ENCODE measurements at regions not wholly inside any gene's neighbourhood (a gene's known extent, or its start where the extent isn't known, plus 50 kb on each side); places are given as distances from the start of the nearest gene placed in this dataset.

- H3K9ac ChIP-seq (ENCODE audit: low read depth, low read length), result no peak overlapping the region
- H4K20me1 ChIP-seq (ENCODE audit: insufficient read depth, low read length), result no peaks in the 10 kb centered on the region
- H3K4me2 ChIP-seq (ENCODE audit: insufficient read depth, low read length), result no peak overlapping the region
- DNase-seq (no peak), ATAC-seq (ENCODE audit: insufficient read depth, low read depth) (no peak)
- H3K27ac ChIP-seq (ENCODE audit: low read length), result no peak overlapping the region
- H3K79me2 ChIP-seq (ENCODE audit: insufficient read depth, low read length), result no peaks in the 10 kb centered on the region
- no peaks in the 10 kb centered on the region for H3K9me3 ChIP-seq (ENCODE audit: insufficient read depth, low read length, severe bottlenecking)
- no peak overlapping the region for H2AFZ ChIP-seq (ENCODE audit: low read depth, low read length)
- H3K27me3 ChIP-seq (ENCODE audit: insufficient read depth, low read length, poor library complexity), result no peaks in the 10 kb centered on the region
- H3K36me3 ChIP-seq (ENCODE audit: insufficient read depth, low read length), result no peaks in the 10 kb centered on the region
- no peak for TF ChIP-seq CTCF (IDR thresholded peaks at IDR 0.05; ENCODE audit: borderline replicate concordance, extremely low read depth, low read length, poor library complexity, severe bottlenecking)
- TF ChIP-seq EZH2 (IDR thresholded peaks at IDR 0.05; ENCODE audit: borderline replicate concordance, low read depth, low read length, severe bottlenecking), result no peak
- no peak overlapping the region for H3K4me3 ChIP-seq (ENCODE audit: low read depth in 1 of 2, low read length in 2 of 2)
- H3K4me1 ChIP-seq (ENCODE audit: insufficient read depth, low read length), result no peaks in the 10 kb centered on the region
These were observed 311.5 kb downstream of the RFC3 start for GRCh38 chr13:34129436-34129835.

- Histone ChIP-seq H3K9me3 (ENCODE audit: insufficient read depth, low read length, severe bottlenecking) (no peaks in the 10 kb centered on the region), H3K4me1 (ENCODE audit: insufficient read depth, low read length) (no peaks in the 10 kb centered on the region), H3K36me3 (ENCODE audit: insufficient read depth, low read length) (no peaks in the 10 kb centered on the region), H3K27me3 (ENCODE audit: insufficient read depth, low read length, poor library complexity) (no peaks in the 10 kb centered on the region), H2AFZ (ENCODE audit: low read depth, low read length) (no peak overlapping the region), H3K27ac (ENCODE audit: low read length) (no peak overlapping the region), H3K79me2 (ENCODE audit: insufficient read depth, low read length) (no peaks in the 10 kb centered on the region), H4K20me1 (ENCODE audit: insufficient read depth, low read length) (no peaks in the 10 kb centered on the region), H3K4me3 (ENCODE audit: low read depth in 1 of 2, low read length in 2 of 2) (no peak overlapping the region), H3K4me2 (ENCODE audit: insufficient read depth, low read length) (no peak overlapping the region), H3K9ac (ENCODE audit: low read depth, low read length) (no peak overlapping the region)
- no peak for ATAC-seq (ENCODE audit: insufficient read depth, low read depth)
- no peak for TF ChIP-seq EZH2 (IDR thresholded peaks at IDR 0.05; ENCODE audit: borderline replicate concordance, low read depth, low read length, severe bottlenecking)
- no peak for TF ChIP-seq CTCF (IDR thresholded peaks at IDR 0.05; ENCODE audit: borderline replicate concordance, extremely low read depth, low read length, poor library complexity, severe bottlenecking)
- DNase-seq, result no peak
These were observed 319.3 kb downstream of the RFC3 start for GRCh38 chr13:34137200-34137599.

- Histone ChIP-seq H3K27ac (ENCODE audit: low read length) (no peak overlapping the region), H3K27me3 (ENCODE audit: insufficient read depth, low read length, poor library complexity) (no peaks in the 10 kb centered on the region), H4K20me1 (ENCODE audit: insufficient read depth, low read length) (no peaks in the 10 kb centered on the region), H3K9ac (ENCODE audit: low read depth, low read length) (no peak overlapping the region), H3K36me3 (ENCODE audit: insufficient read depth, low read length) (no peaks in the 10 kb centered on the region), H3K4me3 (ENCODE audit: low read depth in 1 of 2, low read length in 2 of 2) (no peak overlapping the region), H3K4me2 (ENCODE audit: insufficient read depth, low read length) (no peak overlapping the region), H3K9me3 (ENCODE audit: insufficient read depth, low read length, severe bottlenecking) (no peaks in the 10 kb centered on the region), H3K79me2 (ENCODE audit: insufficient read depth, low read length) (no peaks in the 10 kb centered on the region), H3K4me1 (ENCODE audit: insufficient read depth, low read length) (no peaks in the 10 kb centered on the region), H2AFZ (ENCODE audit: low read depth, low read length) (no peak overlapping the region)
- no peak for TF ChIP-seq EZH2 (IDR thresholded peaks at IDR 0.05; ENCODE audit: borderline replicate concordance, low read depth, low read length, severe bottlenecking)
- TF ChIP-seq CTCF (IDR thresholded peaks at IDR 0.05; ENCODE audit: borderline replicate concordance, extremely low read depth, low read length, poor library complexity, severe bottlenecking), result no peak
- DNase-seq (no peak), ATAC-seq (ENCODE audit: insufficient read depth, low read depth) (no peak)
These were observed 321.8 kb downstream of the RFC3 start for GRCh38 chr13:34139660-34140227.

- Histone ChIP-seq H2AFZ (ENCODE audit: low read depth, low read length) (no peak overlapping the region), H3K36me3 (ENCODE audit: insufficient read depth, low read length) (no peaks in the 10 kb centered on the region), H3K9me3 (ENCODE audit: insufficient read depth, low read length, severe bottlenecking) (no peaks in the 10 kb centered on the region), H3K79me2 (ENCODE audit: insufficient read depth, low read length) (no peaks in the 10 kb centered on the region), H3K27ac (ENCODE audit: low read length) (no peak overlapping the region), H3K4me2 (ENCODE audit: insufficient read depth, low read length) (no peak overlapping the region), H3K9ac (ENCODE audit: low read depth, low read length) (no peak overlapping the region), H3K27me3 (ENCODE audit: insufficient read depth, low read length, poor library complexity) (no peaks in the 10 kb centered on the region), H3K4me1 (ENCODE audit: insufficient read depth, low read length) (no peaks in the 10 kb centered on the region), H4K20me1 (ENCODE audit: insufficient read depth, low read length) (no peaks in the 10 kb centered on the region), H3K4me3 (ENCODE audit: low read depth in 1 of 2, low read length in 2 of 2) (no peak overlapping the region)
- ATAC-seq (ENCODE audit: insufficient read depth, low read depth) (no peak), DNase-seq (no peak)
- TF ChIP-seq CTCF (IDR thresholded peaks at IDR 0.05; ENCODE audit: borderline replicate concordance, extremely low read depth, low read length, poor library complexity, severe bottlenecking), result no peak
- TF ChIP-seq EZH2 (IDR thresholded peaks at IDR 0.05; ENCODE audit: borderline replicate concordance, low read depth, low read length, severe bottlenecking), result no peak
These were observed 325.7 kb downstream of the RFC3 start for GRCh38 chr13:34143637-34144036.

Data from DND-41 (cell line).